Endothelial cell of umbilical vein (primary cell): ENCODE measurements at regions not wholly inside any gene's neighbourhood (a gene's known extent, or its start where the extent isn't known, plus 50 kb on each side); places are given as distances from the start of the nearest gene placed in this dataset.

Source experiments
- BruUV-seq: library from RNA; stranded (reverse); fragments of 400-500 nt; replicated peaks from 2 replicates; lab custom pipeline; 2021; lab: Mats Ljungman, UMichigan
- CTCF ChIA-PET: fragments of 300-600, 350-600 bp; sonication (Branson Sonifier 250); formaldehyde crosslinking; loops from one replicate; lab custom pipeline; 2021; ENCODE audit warnings: antibody characterized with exemption, inconsistent platforms; lab: Charles Lee
- POLR2A ChIA-PET: fragments of 300-600, 350-600 bp; sonication (Branson Sonifier 250); formaldehyde crosslinking; loops from one replicate; lab custom pipeline; 2021; ENCODE audit warnings: antibody characterized with exemption, inconsistent platforms; lab: Charles Lee
- DNase-seq: peaks from one replicate; pipeline ENCODE4 v3.0.0-alpha.2; 2011; ENCODE audit warnings: low read depth, low spot score
- FAIRE-seq: peaks from 2 replicates; lab custom pipeline; 2011; peaks lifted over from hg19 to GRCh38; lab: Jason Lieb, UNC
- H2AFZ ChIP-seq: 2 replicates; pipeline ENCODE4 v1.6.0; 2012; ENCODE audit warnings: low read depth, low read length, control low read depth, inconsistent platforms
- H3K27ac ChIP-seq: 2 replicates; pipeline ENCODE4 v1.5.1; 2011; ENCODE audit warnings: low read depth, mild to moderate bottlenecking, control low read depth, low read length, moderate library complexity; ENCODE audit not compliant: insufficient read depth
- H3K27me3 ChIP-seq, 2 experiments: 2 replicates each; pipeline versions ENCODE4 v1.6.0 to v1.6.1; 2011; ENCODE audit warnings: low read length in 2 of 2, mixed read lengths in 1 of 2; ENCODE audit not compliant: control insufficient read depth in 2 of 2, insufficient read depth in 2 of 2
- H3K36me3 ChIP-seq, 2 experiments: 2 replicates in 1 of 2; 3 replicates in 1 of 2; pipeline ENCODE4 v1.5.1; 2011; ENCODE audit warnings: low read length in 2 of 2, mild to moderate bottlenecking in 1 of 2, moderate library complexity in 1 of 2; ENCODE audit not compliant: control insufficient read depth in 2 of 2, insufficient read depth in 2 of 2; ENCODE audit errors: extremely low read depth in 1 of 2
- H3K4me1 ChIP-seq: 3 replicates; pipeline ENCODE4 v1.5.1; 2011; ENCODE audit warnings: mild to moderate bottlenecking, low read length; ENCODE audit not compliant: control insufficient read depth, insufficient read depth; ENCODE audit errors: extremely low read depth
- H3K4me2 ChIP-seq: 2 replicates; pipeline ENCODE4 v1.6.1; 2011; ENCODE audit warnings: low read length, control low read depth, mixed read lengths; ENCODE audit not compliant: insufficient read depth
- H3K4me3 ChIP-seq, 3 experiments: fragments of 200-600 bp in 1 of 3; sonication (generic), shearing (Covaris generic) in 1 of 3; replicated peaks in 1 of 3; 2 replicates each; pipeline ENCODE4 v1.5.1; 2011 to 2016; ENCODE audit warnings: control low read depth in 3 of 3, low read length in 3 of 3, mild to moderate bottlenecking in 2 of 3, inconsistent platforms in 1 of 3, low read depth in 1 of 3, moderate library complexity in 1 of 3; ENCODE audit not compliant: insufficient read depth in 1 of 3
- H3K79me2 ChIP-seq: 2 replicates; pipeline ENCODE4 v1.6.0; 2012; ENCODE audit warnings: low read length, inconsistent platforms; ENCODE audit not compliant: control insufficient read depth, insufficient read depth
- H3K9ac ChIP-seq: replicated peaks from 2 replicates; pipeline ENCODE3; 2011; ENCODE audit warnings: low read length, control low read depth; ENCODE audit not compliant: insufficient read depth; ENCODE audit errors: extremely low read depth
- H3K9me1 ChIP-seq: replicated peaks from 3 replicates; pipeline ENCODE4 v1.6.0; 2011; ENCODE audit warnings: mild to moderate bottlenecking, low read length; ENCODE audit not compliant: control insufficient read depth, insufficient read depth; ENCODE audit errors: extremely low read depth
- H3K9me3 ChIP-seq: replicated peaks from 2 replicates; pipeline ENCODE4 v1.5.1; 2012; ENCODE audit warnings: low read length, inconsistent platforms; ENCODE audit not compliant: control insufficient read depth, insufficient read depth
- H4K20me1 ChIP-seq: replicated peaks from 2 replicates; pipeline ENCODE3; 2011; ENCODE audit warnings: mild to moderate bottlenecking, low read length; ENCODE audit not compliant: control insufficient read depth, insufficient read depth; ENCODE audit errors: extremely low read depth
- EZH2 ChIP-seq: IDR thresholded peaks from 2 replicates; pipeline ENCODE4 v1.6.1; 2012; ENCODE audit warnings: borderline replicate concordance, low read depth, mild to moderate bottlenecking, moderate library complexity, low read length, inconsistent platforms; ENCODE audit not compliant: severe bottlenecking
- FOS ChIP-seq: IDR thresholded peaks from 2 replicates; pipeline ENCODE4 v1.6.1; 2011; ENCODE audit warnings: mild to moderate bottlenecking, low read length, moderate library complexity, borderline replicate concordance; ENCODE audit not compliant: insufficient read depth
- GATA2 ChIP-seq: IDR thresholded peaks from 2 replicates; pipeline ENCODE4 v1.7.0; 2011; ENCODE audit warnings: low read depth, mild to moderate bottlenecking, moderate library complexity, mixed read lengths, low read length; ENCODE audit not compliant: insufficient read length, insufficient read depth
- JUN ChIP-seq: IDR thresholded peaks from 2 replicates; pipeline ENCODE4 v1.6.1; 2011; ENCODE audit warnings: borderline replicate concordance, low read depth; ENCODE audit not compliant: insufficient read length, insufficient read depth
- MAX ChIP-seq: IDR thresholded peaks from 2 replicates; pipeline ENCODE4 v1.6.1; 2011; ENCODE audit not compliant: insufficient read depth, insufficient read length
- MYC ChIP-seq: IDR thresholded peaks from one replicate; pipeline ENCODE4 v1.6.1; 2011; ENCODE audit warnings: mild to moderate bottlenecking, low read depth, low read length
- POLR2A ChIP-seq: IDR thresholded peaks from 2 replicates; pipeline ENCODE4 v1.6.1; 2012; ENCODE audit warnings: low read depth, mild to moderate bottlenecking, control low read depth, low read length
- POLR2AphosphoS5 ChIP-seq: IDR thresholded peaks from 2 replicates; pipeline ENCODE4 v1.6.1; 2012; ENCODE audit warnings: low read depth, mild to moderate bottlenecking, control low read depth, low read length, moderate library complexity; ENCODE audit not compliant: insufficient read depth
- dilution Hi-C: fragments of 300-500 bp; cut with MboI; formaldehyde crosslinking; loops from one replicate; pipeline ENCODE4 v1.15.0; 2019; ENCODE audit warnings: low sequenced_read_pairs; ENCODE audit not compliant: extremely low pct_ligation_motif_present
- intact Hi-C: fragments of 100-400 bp; cut with micrococcal nuclease; formaldehyde crosslinking; loops from one replicate; pipeline ENCODE4 v1.10.0; 2022
- TF ChIP-seq, protein P1 (sequence below), 2 donors: IDR thresholded peaks; 1 replicate in 1 of 2; 2 replicates in 1 of 2; pipeline ENCODE4 v1.5.1; 2011; ENCODE audit warnings: low read length in 2 of 2, mild to moderate bottlenecking in 2 of 2, moderate library complexity in 2 of 2, control low read depth in 1 of 2, inconsistent platforms in 1 of 2, low read depth in 1 of 2; ENCODE audit not compliant: insufficient read depth in 1 of 2; ENCODE audit errors: extremely low read depth in 1 of 2

DNA sequence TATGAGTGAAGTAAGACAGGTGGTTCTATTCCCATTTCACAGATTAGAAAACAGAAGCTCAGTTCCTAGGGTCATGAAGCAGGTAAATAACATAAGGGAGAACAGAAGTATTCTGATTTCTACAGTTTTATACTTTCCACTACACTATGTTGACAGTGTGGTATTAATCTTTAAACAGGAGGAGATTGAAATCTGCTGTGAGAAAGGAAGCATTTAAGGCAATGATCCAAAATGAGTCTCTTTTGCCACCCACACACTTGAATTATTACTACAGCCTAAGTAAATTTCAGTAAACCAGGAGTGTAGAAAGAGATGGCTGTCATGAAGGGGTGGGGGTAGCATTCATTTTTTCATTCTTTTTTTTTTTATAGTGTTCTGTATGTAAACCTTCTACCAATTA lies 893.0 kb downstream of the C4orf33 start:
- no TSS peak for BruUV-seq
- dilution Hi-C loops (no loop called here), intact Hi-C loops (no loop called here)
- Histone ChIP-seq H3K36me3 (no peaks in the 10 kb centered on the region), H2AFZ (no peak overlapping the region), H3K4me1 (no peaks in the 10 kb centered on the region), H3K9me3 (no peaks in the 10 kb centered on the region), H3K27me3 (no peaks in the 10 kb centered on the region), H3K9me1 (no peaks in the 10 kb centered on the region), H3K79me2 (no peaks in the 10 kb centered on the region), H3K27ac (no peak overlapping the region), H3K4me3 (no peak overlapping the region), H4K20me1 (no peaks in the 10 kb centered on the region), H3K9ac (no peak overlapping the region), H3K4me2 (no peak overlapping the region)
- FAIRE-seq (no peak), DNase-seq (no peak)
- ChIA-PET POLR2A (no interaction called here), CTCF (no interaction called here)
- no peak for TF ChIP-seq FOS
- TF ChIP-seq MYC: no peak
- TF ChIP-seq MAX: no peak
- no peak for TF ChIP-seq JUN
- no peak for TF ChIP-seq GATA2
- no peak for TF ChIP-seq EZH2
- no peak for TF ChIP-seq POLR2AphosphoS5
- TF ChIP-seq, protein P1, sequence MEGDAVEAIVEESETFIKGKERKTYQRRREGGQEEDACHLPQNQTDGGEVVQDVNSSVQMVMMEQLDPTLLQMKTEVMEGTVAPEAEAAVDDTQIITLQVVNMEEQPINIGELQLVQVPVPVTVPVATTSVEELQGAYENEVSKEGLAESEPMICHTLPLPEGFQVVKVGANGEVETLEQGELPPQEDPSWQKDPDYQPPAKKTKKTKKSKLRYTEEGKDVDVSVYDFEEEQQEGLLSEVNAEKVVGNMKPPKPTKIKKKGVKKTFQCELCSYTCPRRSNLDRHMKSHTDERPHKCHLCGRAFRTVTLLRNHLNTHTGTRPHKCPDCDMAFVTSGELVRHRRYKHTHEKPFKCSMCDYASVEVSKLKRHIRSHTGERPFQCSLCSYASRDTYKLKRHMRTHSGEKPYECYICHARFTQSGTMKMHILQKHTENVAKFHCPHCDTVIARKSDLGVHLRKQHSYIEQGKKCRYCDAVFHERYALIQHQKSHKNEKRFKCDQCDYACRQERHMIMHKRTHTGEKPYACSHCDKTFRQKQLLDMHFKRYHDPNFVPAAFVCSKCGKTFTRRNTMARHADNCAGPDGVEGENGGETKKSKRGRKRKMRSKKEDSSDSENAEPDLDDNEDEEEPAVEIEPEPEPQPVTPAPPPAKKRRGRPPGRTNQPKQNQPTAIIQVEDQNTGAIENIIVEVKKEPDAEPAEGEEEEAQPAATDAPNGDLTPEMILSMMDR (IDR thresholded peaks at IDR 0.05; ENCODE audit: extremely low read depth in 1 of 2, insufficient read depth in 1 of 2, low read depth in 1 of 2, low read length in 2 of 2): no peak
- TF ChIP-seq POLR2A: no peak
